ENCODE measurements at regions not wholly inside any gene's neighbourhood (a gene's known extent, or its start where the extent isn't known, plus 50 kb on each side); places are given as distances from the start of the nearest gene placed in this dataset.

GRCh38 chrX:26822448-26822847 is 606.5 kb downstream of the MAGEB5 start:
- H3K4me3 ChIP-seq, result no peak overlapping the region
- no peak overlapping the region for H3K27ac ChIP-seq
- no peaks in the 10 kb centered on the region for H3K9me3 ChIP-seq
- intact Hi-C loops (cut with DNase I), result no loop called here
- H3K4me1 ChIP-seq, result no peaks in the 10 kb centered on the region
- no peak for TF ChIP-seq CTCF (IDR thresholded peaks at IDR 0.05)
- DNase-seq (ENCODE audit: low spot score in 2 of 2), result no peak
- no peaks in the 10 kb centered on the region for H3K27me3 ChIP-seq
- H3K36me3 ChIP-seq, result no peaks in the 10 kb centered on the region

GRCh38 chrX:26789751-26790150 is 573.8 kb downstream of the MAGEB5 start:
- TF ChIP-seq CTCF (IDR thresholded peaks at IDR 0.05), result no peak
- no peak for DNase-seq (ENCODE audit: low spot score in 2 of 2)

DNA sequence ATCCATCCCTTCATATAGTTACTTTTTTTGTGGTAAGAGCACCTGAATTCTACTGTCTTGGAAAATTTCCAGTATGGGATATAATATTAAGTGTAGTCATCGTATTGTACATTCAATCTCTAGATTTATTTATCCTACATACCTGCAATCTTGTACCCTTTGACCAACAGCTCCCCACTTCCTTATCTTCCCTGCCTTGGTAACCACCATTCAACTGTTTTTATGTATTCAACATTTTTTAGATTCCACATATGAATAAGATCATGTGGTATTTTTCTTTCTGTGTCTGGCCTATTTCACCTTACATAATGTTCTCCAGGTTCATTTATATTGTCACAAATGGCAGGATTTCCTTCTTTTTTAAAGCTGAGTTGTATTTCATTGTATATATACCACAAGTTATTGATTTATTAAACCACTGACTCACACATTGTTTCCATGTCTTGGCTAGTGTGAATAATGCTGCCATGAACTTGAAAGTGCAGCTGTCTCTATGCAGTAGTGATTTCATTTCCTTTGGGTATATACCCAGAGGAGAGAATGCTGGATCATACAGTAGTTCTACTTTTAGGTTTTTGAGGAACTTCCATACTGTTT is 572.5 kb downstream of the MAGEB5 start:
- Histone ChIP-seq H3K4me3 (no peak overlapping the region), H3K36me3 (no peaks in the 10 kb centered on the region), H3K27ac (no peak overlapping the region), H3K4me1 (no peaks in the 10 kb centered on the region), H3K27me3 (no peaks in the 10 kb centered on the region), H3K9me3 (no peaks in the 10 kb centered on the region)
- no peak for TF ChIP-seq CTCF (IDR thresholded peaks at IDR 0.05)
- no peak for DNase-seq (ENCODE audit: low spot score in 2 of 2)
- intact Hi-C loops (cut with DNase I), result loop anchor here (10.0 kb wide), 1 partner anchor 396 kb away; no protein-coding TSS in a partner anchor

More at GRCh38 chrX:26789751-26790150, 573.8 kb downstream of the MAGEB5 start:
- intact Hi-C loops (cut with DNase I), result loop anchor here (10.0 kb wide), 1 partner anchor 395 kb away; no protein-coding TSS in a partner anchor
- no peak overlapping the region for H3K4me3 ChIP-seq
- no peaks in the 10 kb centered on the region for H3K4me1 ChIP-seq
- no peak overlapping the region for H3K27ac ChIP-seq
- H3K9me3 ChIP-seq, result no peaks in the 10 kb centered on the region
- H3K36me3 ChIP-seq, result no peaks in the 10 kb centered on the region
- no peaks in the 10 kb centered on the region for H3K27me3 ChIP-seq

- DNase-seq (ENCODE audit: low spot score in 2 of 2), result no peak
- Histone ChIP-seq H3K36me3 (no peaks in the 10 kb centered on the region), H3K4me3 (no peak overlapping the region), H3K27me3 (no peaks in the 10 kb centered on the region), H3K4me1 (no peaks in the 10 kb centered on the region), H3K27ac (no peak overlapping the region), H3K9me3 (no peaks in the 10 kb centered on the region)
- TF ChIP-seq CTCF (IDR thresholded peaks at IDR 0.05), result peak in 2 of 3 experiments; percentile 21 to 39
- intact Hi-C loops (cut with DNase I), result loop anchor here (10.0 kb wide), 1 partner anchor 401 kb away; no protein-coding TSS in a partner anchor
Measured at GRCh38 chrX:26783512-26784225, 567.7 kb downstream of the MAGEB5 start.

DNA sequence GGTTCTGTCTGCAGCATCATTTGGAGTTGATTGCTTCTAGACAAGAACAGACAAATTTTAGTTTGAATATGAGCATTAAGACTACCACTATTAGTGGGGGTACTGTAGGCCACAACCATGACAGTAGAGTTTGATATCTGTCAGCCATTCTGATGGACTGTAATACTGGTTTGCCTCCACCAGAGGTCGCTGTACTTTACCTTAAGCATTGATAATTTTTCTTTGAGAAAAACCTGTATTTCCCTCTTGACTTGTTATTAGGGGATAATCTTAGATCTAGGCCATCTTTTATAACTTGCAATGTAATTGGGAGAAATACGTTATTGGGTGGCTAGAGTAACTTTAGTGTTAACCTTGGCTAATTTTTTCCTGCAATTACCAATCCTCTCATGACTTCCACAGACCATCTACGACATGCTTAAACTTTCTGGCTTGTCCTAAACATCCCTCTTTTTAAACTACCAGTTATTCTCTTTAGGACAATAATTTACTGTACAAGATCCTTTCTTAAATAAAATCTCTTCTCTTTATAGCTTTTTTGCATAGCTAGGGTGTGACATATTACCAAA is 562.4 kb downstream of the MAGEB5 start:
- peak in 2 of 3 experiments; percentile 12 to 14 for TF ChIP-seq CTCF (IDR thresholded peaks at IDR 0.05)
- H3K27me3 ChIP-seq, result no peaks in the 10 kb centered on the region
- H3K4me3 ChIP-seq, result no peak overlapping the region
- H3K27ac ChIP-seq, result no peak overlapping the region
- no peaks in the 10 kb centered on the region for H3K36me3 ChIP-seq
- no peaks in the 10 kb centered on the region for H3K9me3 ChIP-seq
- no peaks in the 10 kb centered on the region for H3K4me1 ChIP-seq
- intact Hi-C loops (cut with DNase I), result no loop called here
- no peak for DNase-seq (ENCODE audit: low spot score in 2 of 2)
